HG02885 (cell line): ENCODE measurements at regions not wholly inside any gene's neighbourhood (a gene's known extent, or its start where the extent isn't known, plus 50 kb on each side); places are given as distances from the start of the nearest gene placed in this dataset.

Experiments
- ATAC-seq: cut with Tn5 transposase; IDR thresholded peaks from one replicate; pipeline ENCODE4 v1.9.1; 2021; ENCODE audit warnings: mild to moderate bottlenecking; ENCODE audit not compliant: unreplicated experiment, poor library complexity

GRCh38 chr9:129374231-129374630 lies 196.2 kb upstream of the IER5L start:
- no peak for ATAC-seq

GRCh38 chr9:129373361-129373760 lies 195.3 kb upstream of the IER5L start:
- ATAC-seq: no peak

DNA sequence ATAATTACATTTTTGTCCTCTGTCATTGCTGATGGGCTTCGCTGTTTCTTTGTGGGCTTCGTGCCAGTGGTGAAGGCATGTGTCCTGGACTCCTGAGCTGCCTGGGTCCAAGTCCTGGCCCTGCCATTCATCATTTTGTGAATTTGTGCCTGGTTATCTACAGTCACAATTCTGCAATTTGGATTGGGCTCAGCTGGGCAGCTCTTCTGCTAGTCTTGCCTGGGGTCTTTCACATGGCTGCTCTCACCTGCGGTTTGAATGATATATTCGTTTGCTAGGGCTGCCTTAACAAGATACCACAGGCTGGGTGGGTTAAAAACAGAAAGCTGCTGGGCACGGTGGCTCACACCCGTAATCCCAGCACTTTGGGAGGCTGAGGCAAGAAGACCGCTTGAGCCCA lies 192.7 kb upstream of the IER5L start:
- no peak for ATAC-seq

- ATAC-seq: no peak
Measured at GRCh38 chr9:129368444-129368978, 190.4 kb upstream of the IER5L start.

DNA sequence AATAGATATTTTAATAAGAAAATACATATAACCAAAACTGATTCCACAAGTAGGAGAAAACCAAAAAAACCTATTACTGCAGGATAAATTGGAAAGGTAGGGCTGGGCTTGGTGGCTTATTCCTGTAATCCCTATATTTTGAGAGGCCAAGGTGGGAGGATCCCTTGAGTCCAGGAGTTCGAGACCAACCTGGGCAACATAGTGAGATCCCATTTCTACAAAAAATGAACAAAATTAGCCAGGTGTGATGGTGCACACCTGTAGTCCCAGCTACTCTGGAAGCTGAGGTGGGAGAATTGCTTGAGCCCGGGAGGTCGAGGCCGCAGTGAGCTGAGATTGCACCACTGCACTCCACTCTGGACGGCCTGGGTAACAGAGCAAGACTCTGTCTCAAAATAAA lies 189.2 kb upstream of the IER5L start:
- ATAC-seq: no peak

- ATAC-seq: no peak
Measured at GRCh38 chr9:129365196-129365595, 187.1 kb upstream of the IER5L start.

- ATAC-seq: no peak
Measured at GRCh38 chr9:129363216-129363873, 185.3 kb upstream of the IER5L start.

GRCh38 chr9:129362287-129363000 lies 184.4 kb upstream of the IER5L start:
- ATAC-seq: no peak

DNA sequence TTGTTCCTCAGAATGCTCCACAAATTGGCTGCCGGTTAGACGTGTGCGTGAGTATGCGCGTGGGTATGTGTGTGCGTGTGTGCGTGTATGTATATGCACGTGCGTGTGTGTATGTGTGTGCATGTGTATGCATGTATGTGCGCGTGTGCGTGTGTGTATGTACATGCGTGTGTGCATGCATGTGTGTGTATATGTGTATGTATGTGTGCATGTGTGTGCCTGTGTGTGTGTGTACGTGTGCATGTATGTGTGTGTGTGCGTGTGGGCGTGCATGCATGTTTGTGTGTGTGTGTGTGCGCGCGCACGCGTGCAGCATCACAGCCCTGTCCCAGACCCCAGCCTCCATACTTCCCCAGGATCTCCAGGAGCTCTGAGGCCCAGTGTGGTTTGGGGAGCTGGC lies 183.1 kb upstream of the IER5L start:
- no peak for ATAC-seq

DNA sequence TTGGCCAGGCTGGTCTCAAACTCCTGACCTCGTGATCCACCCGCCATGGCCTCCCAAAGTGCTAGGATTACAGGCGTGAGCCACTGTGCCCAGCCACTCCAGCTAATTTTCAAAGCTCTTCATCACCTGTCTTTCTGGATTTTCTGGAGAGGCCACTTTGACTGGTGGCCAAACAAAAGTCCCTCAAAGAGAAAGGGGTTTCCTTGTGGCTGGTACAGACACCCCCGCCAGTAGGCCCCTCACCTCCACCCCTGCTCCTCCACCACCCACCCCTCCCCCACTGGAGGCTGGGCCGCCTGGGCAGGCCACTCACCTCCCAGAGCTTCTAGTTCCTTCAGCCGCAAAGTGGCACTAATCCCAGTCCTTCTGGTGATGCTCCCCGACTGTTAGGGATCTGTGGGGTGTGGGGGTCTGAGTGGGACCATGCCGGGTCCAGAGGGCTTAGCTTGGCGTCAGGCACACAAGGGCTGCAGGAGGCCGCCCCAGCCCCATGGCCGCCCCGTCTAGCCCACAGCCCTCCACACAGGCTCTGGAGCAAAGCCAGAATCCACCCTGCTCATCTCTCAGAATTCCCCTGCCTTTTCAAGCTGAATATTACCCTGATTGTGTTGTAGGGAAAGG lies 182.0 kb upstream of the IER5L start:
- ATAC-seq: no peak

- ATAC-seq: no peak
Measured at GRCh38 chr9:129359162-129359811, 181.2 kb upstream of the IER5L start.

- ATAC-seq: no peak
Measured at GRCh38 chr9:129358621-129359154, 180.6 kb upstream of the IER5L start.

- no peak for ATAC-seq
Measured at GRCh38 chr9:129357773-129358245, 179.7 kb upstream of the IER5L start.

DNA sequence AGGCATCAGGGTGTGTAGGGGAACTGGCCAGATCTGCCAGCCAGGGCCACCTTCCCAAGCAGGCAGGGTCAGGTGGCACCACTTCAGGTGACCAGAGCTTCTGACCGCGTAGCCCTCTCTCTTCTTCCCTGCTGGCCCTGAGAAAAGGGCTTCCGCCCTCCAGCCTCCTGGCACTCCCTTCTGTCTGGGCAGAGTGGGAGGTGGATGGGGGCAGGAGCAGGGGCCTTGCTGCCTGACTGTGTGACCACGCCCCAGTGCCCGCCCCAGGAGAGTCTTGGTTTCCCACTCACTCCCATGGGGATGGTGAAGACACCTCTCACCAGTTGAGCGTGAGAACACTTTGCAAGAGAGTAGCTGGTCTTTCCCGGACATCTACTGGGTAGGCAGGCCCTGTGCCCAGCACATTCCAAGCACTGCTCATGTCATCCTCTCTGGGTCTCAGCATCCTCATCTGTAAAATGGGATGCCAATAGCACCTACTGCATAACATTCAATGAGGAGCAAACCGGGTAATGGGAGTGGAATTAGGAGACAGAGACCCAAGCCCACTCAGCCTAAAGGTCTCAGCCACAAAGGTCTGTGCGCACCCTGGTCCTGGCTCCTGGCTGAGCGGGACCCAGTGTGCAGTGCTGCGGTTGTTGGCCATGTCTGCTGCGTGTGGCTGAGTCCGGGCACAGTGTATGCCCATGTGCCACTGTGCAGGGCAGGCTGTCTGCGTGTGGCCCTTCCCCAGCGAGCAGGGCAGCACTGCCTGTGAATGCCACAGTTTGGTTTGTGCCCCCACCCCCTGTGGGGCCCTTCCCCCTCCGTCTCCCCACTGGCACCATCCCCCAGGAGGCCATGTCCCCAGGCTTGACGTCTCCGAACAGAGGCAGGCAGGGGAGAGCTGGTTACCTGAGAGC lies 179.1 kb upstream of the IER5L start:
- no peak for ATAC-seq

- no peak for ATAC-seq
Measured at GRCh38 chr9:129355631-129356030, 177.6 kb upstream of the IER5L start.

GRCh38 chr9:129354498-129354897 lies 176.4 kb upstream of the IER5L start:
- no peak for ATAC-seq

GRCh38 chr9:129353697-129354336 lies 175.8 kb upstream of the IER5L start:
- ATAC-seq: no peak

- no peak for ATAC-seq
Measured at GRCh38 chr9:129352146-129352865, 174.2 kb upstream of the IER5L start.
